ENCODE measurements at regions not wholly inside any gene's neighbourhood (a gene's known extent, or its start where the extent isn't known, plus 50 kb on each side); places are given as distances from the start of the nearest gene placed in this dataset.

DNA sequence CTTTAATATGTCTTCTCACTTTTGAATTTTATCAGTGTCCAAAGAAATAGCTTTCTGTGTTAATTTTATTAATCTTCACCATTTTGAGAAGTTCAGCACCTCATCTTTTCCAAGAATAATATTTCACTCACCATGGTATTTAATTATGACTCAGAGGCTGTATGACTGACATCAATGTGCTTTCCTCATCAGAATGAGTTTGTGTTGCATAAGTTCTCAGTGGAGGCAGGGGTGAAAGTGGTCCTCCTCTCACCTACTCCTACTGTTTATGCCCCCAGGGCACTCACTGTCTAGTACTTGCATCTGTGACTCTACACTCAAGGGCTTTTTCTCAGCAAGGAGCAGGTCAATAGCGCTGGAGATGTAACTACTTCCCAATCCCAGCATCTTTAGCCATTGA is 905.3 kb upstream of the INTU start:
- Histone ChIP-seq H3K4me3 (ENCODE audit: low read length) (no peak overlapping the region), H3K9ac (ENCODE audit: low read length) (no peak overlapping the region), H3K4me1 (ENCODE audit: low read length) (no peaks in the 10 kb centered on the region), H3K27me3 (replicated peaks; ENCODE audit: insufficient read depth, low read length) (no peaks in the 10 kb centered on the region), H3K27ac (ENCODE audit: low read length) (no peak overlapping the region), H2AFZ (ENCODE audit: low read length) (no peak overlapping the region), H4K20me1 (ENCODE audit: insufficient read depth, low read length) (no peaks in the 10 kb centered on the region), H3K9me3 (replicated peaks; ENCODE audit: insufficient read depth, low read length) (no peaks in the 10 kb centered on the region), H3K36me3 (replicated peaks; ENCODE audit: insufficient read depth, low read length) (no peaks in the 10 kb centered on the region), H3K4me2 (ENCODE audit: low read depth, low read length) (no peak overlapping the region), H3K9me2 (replicated peaks; ENCODE audit: insufficient read depth, low read length) (no peaks in the 10 kb centered on the region), H3F3A (ENCODE audit: insufficient read depth, low read length) (no peaks in the 10 kb centered on the region), H3K79me2 (ENCODE audit: low read length) (no peaks in the 10 kb centered on the region)
- DNase-seq: no peak
- TF ChIP-seq, protein P1, sequence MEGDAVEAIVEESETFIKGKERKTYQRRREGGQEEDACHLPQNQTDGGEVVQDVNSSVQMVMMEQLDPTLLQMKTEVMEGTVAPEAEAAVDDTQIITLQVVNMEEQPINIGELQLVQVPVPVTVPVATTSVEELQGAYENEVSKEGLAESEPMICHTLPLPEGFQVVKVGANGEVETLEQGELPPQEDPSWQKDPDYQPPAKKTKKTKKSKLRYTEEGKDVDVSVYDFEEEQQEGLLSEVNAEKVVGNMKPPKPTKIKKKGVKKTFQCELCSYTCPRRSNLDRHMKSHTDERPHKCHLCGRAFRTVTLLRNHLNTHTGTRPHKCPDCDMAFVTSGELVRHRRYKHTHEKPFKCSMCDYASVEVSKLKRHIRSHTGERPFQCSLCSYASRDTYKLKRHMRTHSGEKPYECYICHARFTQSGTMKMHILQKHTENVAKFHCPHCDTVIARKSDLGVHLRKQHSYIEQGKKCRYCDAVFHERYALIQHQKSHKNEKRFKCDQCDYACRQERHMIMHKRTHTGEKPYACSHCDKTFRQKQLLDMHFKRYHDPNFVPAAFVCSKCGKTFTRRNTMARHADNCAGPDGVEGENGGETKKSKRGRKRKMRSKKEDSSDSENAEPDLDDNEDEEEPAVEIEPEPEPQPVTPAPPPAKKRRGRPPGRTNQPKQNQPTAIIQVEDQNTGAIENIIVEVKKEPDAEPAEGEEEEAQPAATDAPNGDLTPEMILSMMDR (IDR thresholded peaks at IDR 0.05; ENCODE audit: low read length): no peak
- TF ChIP-seq EZH2phosphoT487 (IDR thresholded peaks at IDR 0.05; ENCODE audit: low read length) (no peak), EZH2 (optimal IDR thresholded peaks at IDR 0.05; ENCODE audit: low read depth, low read length) (no peak)

DNA sequence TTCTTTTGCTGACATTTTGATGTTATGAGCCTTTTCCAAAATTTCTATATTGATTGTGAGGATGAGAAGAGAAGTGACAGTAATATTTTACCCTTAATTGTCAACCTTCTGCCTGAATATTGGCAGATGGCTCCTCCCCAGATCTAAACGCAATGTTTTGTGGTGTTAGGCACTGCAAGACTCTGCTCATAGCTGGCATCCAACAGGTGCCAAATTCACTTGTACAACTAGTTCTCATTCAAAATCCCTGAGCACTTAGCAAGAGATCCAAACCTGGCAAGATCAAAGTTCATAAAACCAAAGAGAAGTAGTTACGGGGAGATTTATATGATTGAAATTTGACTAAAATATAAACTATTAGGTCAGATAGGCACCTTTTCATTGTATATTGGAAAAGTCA is 901.7 kb upstream of the INTU start:
- H3K9me3 ChIP-seq (replicated peaks; ENCODE audit: insufficient read depth, low read length): no peaks in the 10 kb centered on the region

DNA sequence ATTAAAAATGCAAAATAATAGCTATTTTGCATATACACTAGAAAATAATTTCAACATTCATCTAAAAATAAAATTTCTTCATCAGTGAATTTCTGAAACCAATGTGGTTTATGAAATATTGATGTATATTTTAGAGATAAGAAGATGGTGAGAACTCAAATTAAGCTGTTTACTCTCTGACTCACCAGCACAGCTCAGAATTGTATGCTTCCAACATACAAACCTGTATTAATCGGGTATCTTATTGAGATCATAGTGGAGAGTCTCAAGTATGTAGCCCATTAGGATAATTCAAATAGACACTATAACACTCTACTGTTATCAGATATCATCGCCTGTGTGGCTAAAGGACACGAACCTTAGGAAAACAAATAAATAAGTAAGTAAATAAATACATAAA is 899.5 kb upstream of the INTU start:
- Histone ChIP-seq H3K9ac (ENCODE audit: low read length) (no peak overlapping the region), H4K20me1 (ENCODE audit: insufficient read depth, low read length) (no peaks in the 10 kb centered on the region), H3F3A (ENCODE audit: insufficient read depth, low read length) (no peaks in the 10 kb centered on the region), H2AFZ (ENCODE audit: low read length) (no peak overlapping the region), H3K79me2 (ENCODE audit: low read length) (no peaks in the 10 kb centered on the region), H3K9me2 (replicated peaks; ENCODE audit: insufficient read depth, low read length) (no peaks in the 10 kb centered on the region), H3K4me3 (ENCODE audit: low read length) (no peak overlapping the region), H3K9me3 (replicated peaks; ENCODE audit: insufficient read depth, low read length) (no peaks in the 10 kb centered on the region), H3K4me2 (ENCODE audit: low read depth, low read length) (no peak overlapping the region), H3K27me3 (replicated peaks; ENCODE audit: insufficient read depth, low read length) (no peaks in the 10 kb centered on the region), H3K4me1 (ENCODE audit: low read length) (no peaks in the 10 kb centered on the region), H3K36me3 (replicated peaks; ENCODE audit: insufficient read depth, low read length) (no peaks in the 10 kb centered on the region), H3K27ac (ENCODE audit: low read length) (no peak overlapping the region)
- TF ChIP-seq EZH2 (optimal IDR thresholded peaks at IDR 0.05; ENCODE audit: low read depth, low read length) (no peak), EZH2phosphoT487 (IDR thresholded peaks at IDR 0.05; ENCODE audit: low read length) (no peak)
- TF ChIP-seq, protein P1 (IDR thresholded peaks at IDR 0.05; ENCODE audit: low read length): no peak
- no peak for DNase-seq

More for the DNA sequence above, 901.7 kb upstream of the INTU start:
- TF ChIP-seq EZH2phosphoT487 (IDR thresholded peaks at IDR 0.05; ENCODE audit: low read length): no peak
- no peak for TF ChIP-seq EZH2 (optimal IDR thresholded peaks at IDR 0.05; ENCODE audit: low read depth, low read length)
- TF ChIP-seq, protein P1 (IDR thresholded peaks at IDR 0.05; ENCODE audit: low read length): no peak
- H3K36me3 ChIP-seq (replicated peaks; ENCODE audit: insufficient read depth, low read length): no peaks in the 10 kb centered on the region
- no peaks in the 10 kb centered on the region for H3K27me3 ChIP-seq (replicated peaks; ENCODE audit: insufficient read depth, low read length)
- H4K20me1 ChIP-seq (ENCODE audit: insufficient read depth, low read length): no peaks in the 10 kb centered on the region
- no peaks in the 10 kb centered on the region for H3K79me2 ChIP-seq (ENCODE audit: low read length)
- no peaks in the 10 kb centered on the region for H3F3A ChIP-seq (ENCODE audit: insufficient read depth, low read length)
- no peaks in the 10 kb centered on the region for H3K9me2 ChIP-seq (replicated peaks; ENCODE audit: insufficient read depth, low read length)
- no peak overlapping the region for H3K27ac ChIP-seq (ENCODE audit: low read length)
- H3K4me1 ChIP-seq (ENCODE audit: low read length): no peaks in the 10 kb centered on the region
- no peak for DNase-seq
- H3K4me3 ChIP-seq (ENCODE audit: low read length): no peak overlapping the region
- no peak overlapping the region for H3K4me2 ChIP-seq (ENCODE audit: low read depth, low read length)
- no peak overlapping the region for H2AFZ ChIP-seq (ENCODE audit: low read length)
- H3K9ac ChIP-seq (ENCODE audit: low read length): no peak overlapping the region
